ENCODE measurements at regions not wholly inside any gene's neighbourhood (a gene's known extent, or its start where the extent isn't known, plus 50 kb on each side); places are given as distances from the start of the nearest gene placed in this dataset.
"Not testable (repeated sequence)": the region's sequence is repeated elsewhere in the genome, so short reads cannot be mapped to it uniquely, and the experiment has no call there.

DNA sequence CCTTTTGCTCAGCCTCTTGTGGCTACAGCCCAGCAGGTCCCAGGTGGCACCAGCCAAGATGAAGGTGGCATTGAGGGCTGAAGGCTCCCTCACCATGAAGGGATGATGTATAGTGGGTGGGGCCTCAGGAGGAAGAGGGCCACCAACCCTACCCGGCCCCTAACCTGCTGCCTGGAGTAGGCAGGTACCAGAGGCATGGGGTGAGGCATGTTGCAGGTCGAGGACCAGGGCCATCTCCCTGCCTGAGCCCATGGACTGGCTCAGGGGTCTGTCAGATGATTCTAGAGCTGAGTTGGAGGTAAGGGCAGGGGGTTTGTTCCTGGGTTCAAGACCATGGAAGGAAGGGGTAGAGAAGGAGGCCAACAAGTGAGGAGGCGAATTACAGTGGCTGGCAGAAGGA, 231.1 kb downstream of the POTEM start:
- TF ChIP-seq, protein P1, sequence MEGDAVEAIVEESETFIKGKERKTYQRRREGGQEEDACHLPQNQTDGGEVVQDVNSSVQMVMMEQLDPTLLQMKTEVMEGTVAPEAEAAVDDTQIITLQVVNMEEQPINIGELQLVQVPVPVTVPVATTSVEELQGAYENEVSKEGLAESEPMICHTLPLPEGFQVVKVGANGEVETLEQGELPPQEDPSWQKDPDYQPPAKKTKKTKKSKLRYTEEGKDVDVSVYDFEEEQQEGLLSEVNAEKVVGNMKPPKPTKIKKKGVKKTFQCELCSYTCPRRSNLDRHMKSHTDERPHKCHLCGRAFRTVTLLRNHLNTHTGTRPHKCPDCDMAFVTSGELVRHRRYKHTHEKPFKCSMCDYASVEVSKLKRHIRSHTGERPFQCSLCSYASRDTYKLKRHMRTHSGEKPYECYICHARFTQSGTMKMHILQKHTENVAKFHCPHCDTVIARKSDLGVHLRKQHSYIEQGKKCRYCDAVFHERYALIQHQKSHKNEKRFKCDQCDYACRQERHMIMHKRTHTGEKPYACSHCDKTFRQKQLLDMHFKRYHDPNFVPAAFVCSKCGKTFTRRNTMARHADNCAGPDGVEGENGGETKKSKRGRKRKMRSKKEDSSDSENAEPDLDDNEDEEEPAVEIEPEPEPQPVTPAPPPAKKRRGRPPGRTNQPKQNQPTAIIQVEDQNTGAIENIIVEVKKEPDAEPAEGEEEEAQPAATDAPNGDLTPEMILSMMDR (IDR thresholded peaks at IDR 0.05) = not testable (repeated sequence)
- TF ChIP-seq POLR2A (IDR thresholded peaks at IDR 0.05) = not testable (repeated sequence)
